ENCODE measurements at regions not wholly inside any gene's neighbourhood (a gene's known extent, or its start where the extent isn't known, plus 50 kb on each side); places are given as distances from the start of the nearest gene placed in this dataset.
A peak's percentile ranks its signal among the peaks of the same experiment; 100 is the strongest.

- WGBS, 2 donors: 32 to 43% methylated on average over 5 of the region's 5 CpGs
- Histone ChIP-seq H3K9me3 (no peaks in the 10 kb centered on the region), H3K4me1 (peaks cover 5 to 90% (median 64%) of the 10 kb centered on the region in 4 donors), H3K4me3 (no peak overlapping the region), H3K27me3 (no peaks in the 10 kb centered on the region), H3K27ac (peak overlapping the region; percentile 49 to 91 (median 78)), H3K36me3 (no peaks in the 10 kb centered on the region)
- TF ChIP-seq EP300 (IDR thresholded peaks at IDR 0.05) (no peak), POLR2A (IDR thresholded peaks at IDR 0.05) (no peak), CTCF (IDR thresholded peaks at IDR 0.05) (no peak)
- no peak for DNase-seq (ENCODE audit: low spot score in 2 of 2)
Measured at GRCh38 chr7:131008840-131009711, 275.1 kb upstream of the KLF14 start.

- no peak for DNase-seq (ENCODE audit: low spot score in 2 of 2)
- TF ChIP-seq EP300 (IDR thresholded peaks at IDR 0.05): peak in 1 of 2 donors; percentile 25
- no peak for TF ChIP-seq CTCF (IDR thresholded peaks at IDR 0.05)
- no peak for TF ChIP-seq POLR2A (IDR thresholded peaks at IDR 0.05)
- 91 to 94% methylated on average over 12 of the region's 12 CpGs for WGBS, 2 donors
- Histone ChIP-seq H3K4me1 (peaks cover 5 to 91% (median 65%) of the 10 kb centered on the region in 4 donors), H3K4me3 (no peak overlapping the region), H3K9me3 (no peaks in the 10 kb centered on the region), H3K36me3 (no peaks in the 10 kb centered on the region), H3K27me3 (no peaks in the 10 kb centered on the region), H3K27ac (peak overlapping the region in 2 of 4 donors; percentile 84 to 91)
Measured at GRCh38 chr7:131010029-131010716, 276.2 kb upstream of the KLF14 start.

DNA sequence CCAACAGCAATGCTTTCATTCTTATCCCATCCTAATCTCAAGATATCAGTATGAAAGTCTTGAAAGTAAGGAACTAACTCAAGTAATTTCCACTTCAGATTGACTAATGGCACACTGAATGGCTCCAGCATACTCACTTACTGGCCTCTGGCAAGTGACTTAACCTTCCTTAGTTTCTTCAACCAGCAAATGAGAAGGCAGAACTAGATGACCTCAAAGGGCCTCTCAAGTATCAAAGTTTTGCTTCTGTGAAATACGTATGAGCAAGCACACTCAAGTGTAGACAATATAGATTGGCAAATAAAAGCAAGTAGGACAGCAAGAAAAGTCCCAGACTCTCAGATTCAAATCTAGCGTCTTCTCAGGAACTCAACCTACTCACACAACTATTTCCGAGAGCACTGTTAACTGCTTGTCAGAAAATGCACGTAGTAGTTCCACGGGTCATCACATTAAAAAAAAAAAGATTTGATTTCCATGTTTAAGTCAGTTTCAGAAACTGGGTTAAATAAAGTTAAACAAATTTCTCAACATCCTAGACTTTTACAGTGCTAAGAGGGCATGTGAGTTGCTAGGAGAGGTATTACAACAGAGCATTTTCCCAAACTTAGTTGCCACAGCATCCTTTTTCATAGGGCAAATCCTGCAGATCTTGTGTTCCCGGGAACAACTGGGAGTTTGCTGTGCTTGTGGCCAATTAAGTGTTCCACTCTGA is 276.9 kb upstream of the KLF14 start:
- Histone ChIP-seq H3K36me3 (no peaks in the 10 kb centered on the region), H3K4me1 (peaks cover 5 to 98% (median 69%) of the 10 kb centered on the region in 4 donors), H3K27me3 (no peaks in the 10 kb centered on the region), H3K9me3 (no peaks in the 10 kb centered on the region), H3K27ac (peak overlapping the region in 3 of 4 donors; percentile 42 to 91 (median 76)), H3K4me3 (no peak overlapping the region)
- TF ChIP-seq CTCF (IDR thresholded peaks at IDR 0.05): no peak
- no peak for TF ChIP-seq POLR2A (IDR thresholded peaks at IDR 0.05)
- peak in 1 of 2 donors; percentile 52 for TF ChIP-seq EP300 (IDR thresholded peaks at IDR 0.05)
- 60 to 68% methylated on average over 6 of the region's 6 CpGs for WGBS, 2 donors
- no peak for DNase-seq (ENCODE audit: low spot score in 2 of 2)

GRCh38 chr7:131011432-131011742 is 277.4 kb upstream of the KLF14 start:
- Histone ChIP-seq H3K4me3 (no peak overlapping the region), H3K27ac (peak overlapping the region in 3 of 4 donors; percentile 42 to 91 (median 76)), H3K4me1 (peaks cover 5 to 100% (median 73%) of the 10 kb centered on the region in 4 donors), H3K27me3 (no peaks in the 10 kb centered on the region), H3K36me3 (no peaks in the 10 kb centered on the region), H3K9me3 (no peaks in the 10 kb centered on the region)
- TF ChIP-seq POLR2A (IDR thresholded peaks at IDR 0.05): no peak
- no peak for TF ChIP-seq CTCF (IDR thresholded peaks at IDR 0.05)
- no peak for TF ChIP-seq EP300 (IDR thresholded peaks at IDR 0.05)
- no peak for DNase-seq (ENCODE audit: low spot score in 2 of 2)
- 56 to 70% methylated on average over 4 of the region's 4 CpGs for WGBS, 2 donors

Measured in tibial nerve (tissue), 4 donors.